ENCODE measurements at regions not wholly inside any gene's neighbourhood (a gene's known extent, or its start where the extent isn't known, plus 50 kb on each side); places are given as distances from the start of the nearest gene placed in this dataset.

DNA sequence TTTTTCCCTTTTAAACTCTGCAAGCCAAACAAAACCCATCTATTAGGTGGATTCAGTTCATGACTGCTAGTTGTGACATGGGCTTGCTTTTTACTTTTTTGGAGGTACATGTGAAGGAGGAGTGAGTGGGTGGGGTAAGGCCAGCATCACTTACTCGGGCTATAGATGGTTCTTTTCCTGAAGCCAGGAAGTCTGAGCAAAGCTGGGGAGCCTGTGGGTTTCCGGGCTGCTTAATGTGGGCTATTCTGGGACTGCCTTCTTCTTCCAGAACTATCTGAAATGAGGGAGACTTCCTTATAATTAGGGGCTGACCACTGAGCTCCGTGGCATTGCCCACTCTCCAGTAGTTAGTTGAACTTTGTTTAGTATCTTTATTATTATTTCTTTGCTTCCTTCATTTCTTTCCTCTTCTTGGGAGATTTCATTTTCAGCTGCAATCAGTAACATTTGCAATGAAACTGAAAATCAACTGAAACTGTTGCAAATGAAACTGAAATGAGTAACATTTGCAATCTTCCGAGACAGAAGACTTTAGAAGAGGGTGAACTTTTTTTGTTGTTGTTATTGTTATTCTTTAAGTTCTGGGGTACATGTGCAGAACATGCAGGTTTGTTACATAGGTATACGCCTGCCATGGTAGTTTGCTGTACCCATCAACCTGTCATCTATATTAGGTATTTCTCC, 204.9 kb downstream of the LRRC70 start:
- Mint-ChIP-seq H3K9me3 (peaks cover 0 to 6% (median 0%) of the 10 kb centered on the region in 7 donors), H3K27me3 (ENCODE audit: low read depth in 3 of 3) (peaks cover 0 to 4% (median 2%) of the 10 kb centered on the region in 3 donors), H3K27ac (no peak overlapping the region), H3K4me1 (peaks cover 12% of the 10 kb centered on the region), H3K36me3 (no peaks in the 10 kb centered on the region), H3K4me3 (peak overlapping the region in 1 of 2 donors; percentile 75)
- Histone ChIP-seq H3K27me3 (ENCODE audit: control insufficient read depth in 2 of 2, insufficient read depth in 2 of 2, low read length in 2 of 2) (no peaks in the 10 kb centered on the region), H3K9ac (ENCODE audit: insufficient read depth, low read length, poor library complexity, severe bottlenecking) (peak overlapping the region; percentile 32), H3K4me2 (replicated peaks; ENCODE audit: extremely low read depth, low read length, poor library complexity, severe bottlenecking) (peak overlapping the region; percentile 21), H3K4me3 (replicated peaks in 1 of 3; ENCODE audit: low read depth in 2 of 3, low read length in 3 of 3) (peak overlapping the region in 1 of 3 experiments; percentile 5), H4K20me1 (ENCODE audit: insufficient read depth, low read length) (no peaks in the 10 kb centered on the region), H3K9me3 (replicated peaks in 1 of 2; ENCODE audit: control insufficient read depth in 1 of 2, insufficient read depth in 1 of 2, low read length in 2 of 2) (no peaks in the 10 kb centered on the region), H2AFZ (ENCODE audit: insufficient read depth, low read depth, low read length, poor library complexity, severe bottlenecking) (peak overlapping the region; percentile 70), H3K27ac (ENCODE audit: low read depth in 1 of 2, low read length in 2 of 2) (no peak overlapping the region), H3K79me2 (ENCODE audit: insufficient read depth, low read length) (no peaks in the 10 kb centered on the region), H3K36me3 (replicated peaks in 1 of 2; ENCODE audit: control insufficient read depth in 1 of 2, insufficient read depth in 2 of 2, low read length in 2 of 2) (no peaks in the 10 kb centered on the region), H3K4me1 (ENCODE audit: control insufficient read depth in 1 of 2, insufficient read depth in 2 of 2, low read length in 2 of 2) (peaks cover 5 to 12% of the 10 kb centered on the region in 2 donors)
- no peak for DNase-seq
- TF ChIP-seq, protein P1, sequence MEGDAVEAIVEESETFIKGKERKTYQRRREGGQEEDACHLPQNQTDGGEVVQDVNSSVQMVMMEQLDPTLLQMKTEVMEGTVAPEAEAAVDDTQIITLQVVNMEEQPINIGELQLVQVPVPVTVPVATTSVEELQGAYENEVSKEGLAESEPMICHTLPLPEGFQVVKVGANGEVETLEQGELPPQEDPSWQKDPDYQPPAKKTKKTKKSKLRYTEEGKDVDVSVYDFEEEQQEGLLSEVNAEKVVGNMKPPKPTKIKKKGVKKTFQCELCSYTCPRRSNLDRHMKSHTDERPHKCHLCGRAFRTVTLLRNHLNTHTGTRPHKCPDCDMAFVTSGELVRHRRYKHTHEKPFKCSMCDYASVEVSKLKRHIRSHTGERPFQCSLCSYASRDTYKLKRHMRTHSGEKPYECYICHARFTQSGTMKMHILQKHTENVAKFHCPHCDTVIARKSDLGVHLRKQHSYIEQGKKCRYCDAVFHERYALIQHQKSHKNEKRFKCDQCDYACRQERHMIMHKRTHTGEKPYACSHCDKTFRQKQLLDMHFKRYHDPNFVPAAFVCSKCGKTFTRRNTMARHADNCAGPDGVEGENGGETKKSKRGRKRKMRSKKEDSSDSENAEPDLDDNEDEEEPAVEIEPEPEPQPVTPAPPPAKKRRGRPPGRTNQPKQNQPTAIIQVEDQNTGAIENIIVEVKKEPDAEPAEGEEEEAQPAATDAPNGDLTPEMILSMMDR (IDR thresholded peaks at IDR 0.05), result no peak
- intact Hi-C loops (cut with micrococcal nuclease), result no loop called here
- WGBS (ENCODE audit: insufficient coverage), result no CpG with 5 or more reads among the region's 5 CpGs

DNA sequence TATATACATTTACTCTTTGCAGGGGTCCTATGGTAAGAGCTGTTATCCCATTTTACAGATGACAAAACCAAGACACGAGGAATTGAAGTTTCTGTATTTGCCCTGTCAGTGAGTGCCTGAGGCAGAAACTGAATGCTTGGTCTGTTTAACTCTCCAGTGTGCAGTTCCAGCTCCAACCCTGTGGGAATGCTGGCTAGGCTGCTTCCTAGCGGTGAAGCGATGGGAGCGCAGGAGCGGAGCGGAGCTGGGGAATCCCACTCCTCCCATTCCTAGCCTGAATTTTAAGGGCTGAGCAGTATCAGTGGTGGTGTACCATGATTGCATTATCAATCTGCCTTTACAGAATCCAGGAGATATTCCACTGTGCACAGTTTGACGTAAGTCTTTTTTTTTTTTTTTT, 202.3 kb downstream of the LRRC70 start:
- no peak overlapping the region for H3K27ac ChIP-seq (ENCODE audit: low read depth in 1 of 2, low read length in 2 of 2)
- Mint-ChIP-seq H3K4me3 (no peak overlapping the region), H3K27ac (no peak overlapping the region), H3K4me1 (peaks cover 22% of the 10 kb centered on the region), H3K36me3 (no peaks in the 10 kb centered on the region), H3K27me3 (ENCODE audit: low read depth in 3 of 3) (peaks cover 0 to 4% (median 2%) of the 10 kb centered on the region in 3 donors), H3K9me3 (peaks cover 0 to 6% (median 0%) of the 10 kb centered on the region in 7 donors)
- no peak overlapping the region for H3K4me3 ChIP-seq (replicated peaks in 1 of 3; ENCODE audit: low read depth in 2 of 3, low read length in 3 of 3)
- H3K4me1 ChIP-seq (ENCODE audit: control insufficient read depth in 1 of 2, insufficient read depth in 2 of 2, low read length in 2 of 2), result peaks cover 13 to 19% of the 10 kb centered on the region in 2 donors
- no peaks in the 10 kb centered on the region for H4K20me1 ChIP-seq (ENCODE audit: insufficient read depth, low read length)
- H2AFZ ChIP-seq (ENCODE audit: insufficient read depth, low read depth, low read length, poor library complexity, severe bottlenecking), result no peak overlapping the region
- H3K27me3 ChIP-seq (ENCODE audit: control insufficient read depth in 2 of 2, insufficient read depth in 2 of 2, low read length in 2 of 2), result no peaks in the 10 kb centered on the region
- intact Hi-C loops (cut with micrococcal nuclease), result no loop called here
- WGBS (ENCODE audit: insufficient coverage), result no CpG with 5 or more reads among the region's 7 CpGs
- TF ChIP-seq, protein P1 (IDR thresholded peaks at IDR 0.05), result no peak
- no peak for DNase-seq
- no peaks in the 10 kb centered on the region for H3K9me3 ChIP-seq (replicated peaks in 1 of 2; ENCODE audit: control insufficient read depth in 1 of 2, insufficient read depth in 1 of 2, low read length in 2 of 2)
- no peaks in the 10 kb centered on the region for H3K36me3 ChIP-seq (replicated peaks in 1 of 2; ENCODE audit: control insufficient read depth in 1 of 2, insufficient read depth in 2 of 2, low read length in 2 of 2)
- H3K4me2 ChIP-seq (replicated peaks; ENCODE audit: extremely low read depth, low read length, poor library complexity, severe bottlenecking), result no peak overlapping the region
- no peak overlapping the region for H3K9ac ChIP-seq (ENCODE audit: insufficient read depth, low read length, poor library complexity, severe bottlenecking)
- H3K79me2 ChIP-seq (ENCODE audit: insufficient read depth, low read length), result no peaks in the 10 kb centered on the region

Measured in CD14-positive monocyte (primary cell).